MM.1S (cell line): ENCODE measurements at regions not wholly inside any gene's neighbourhood (a gene's known extent, or its start where the extent isn't known, plus 50 kb on each side); places are given as distances from the start of the nearest gene placed in this dataset.

Experiments used
- CTCF ChIP-seq: fragments of 300-600 bp; sonication (generic); IDR thresholded peaks from 2 replicates; pipeline ENCODE4 v1.5.1; 2016; ENCODE audit warnings: antibody characterized with exemption, low read length, mixed read lengths
- EZH2 ChIP-seq: fragments of 300-600 bp; sonication (generic); optimal IDR thresholded peaks from 2 replicates; pipeline ENCODE3; 2017; ENCODE audit warnings: low read depth, mild to moderate bottlenecking, antibody characterized with exemption, low read length, mixed read lengths
- EZH2phosphoT487 ChIP-seq: fragments of 300-600 bp; sonication (generic); IDR thresholded peaks from 2 replicates; pipeline ENCODE4 v1.6.1; 2018; ENCODE audit warnings: antibody characterized with exemption, low read length

- TF ChIP-seq CTCF (no peak), EZH2phosphoT487 (no peak), EZH2 (no peak)
These were observed 128.7 kb upstream of the MB21D2 start for GRCh38 chr3:193046371-193046770.
